Right lobe of liver (tissue), 6 donors: ENCODE measurements at regions not wholly inside any gene's neighbourhood (a gene's known extent, or its start where the extent isn't known, plus 50 kb on each side); places are given as distances from the start of the nearest gene placed in this dataset.

Source experiments
- ATAC-seq, 4 donors: fragments of 200-7000 bp; cut with Tn5 transposase; one replicate each; pipeline ENCODE4 v1.9.1; 2020; ENCODE audit warnings: mild to moderate bottlenecking in 4 of 4, moderate library complexity in 4 of 4
- DNase-seq, 3 donors: peaks; one replicate each; pipeline ENCODE4 v3.0.0-alpha.2; 2020
- H3K27ac ChIP-seq, 3 donors: fragments of 200-600 bp; one replicate each; pipeline ENCODE4 v1.8.0; 2022
- H3K27me3 ChIP-seq, 2 donors: fragments of 200-600 bp; one replicate each; pipeline ENCODE4 v1.8.0; 2022
- H3K36me3 ChIP-seq, 4 donors: fragments of 200-600 bp; sonication (generic) in 1 of 4; one replicate each; pipeline versions ENCODE4 v1.5.1 to v1.8.0; 2017 to 2022; ENCODE audit warnings: control low read depth in 1 of 4
- H3K4me1 ChIP-seq, 4 donors: fragments of 200-600 bp; sonication (generic) in 1 of 4; one replicate each; pipeline versions ENCODE4 v1.5.1 to v1.8.0; 2017 to 2022; ENCODE audit warnings: control low read depth in 1 of 4
- H3K4me3 ChIP-seq, 3 donors: fragments of 200-600 bp; one replicate each; pipeline ENCODE4 v1.8.0; 2022
- H3K9me3 ChIP-seq, 4 donors: fragments of 200-600 bp; sonication (generic) in 1 of 4; one replicate each; pipeline versions ENCODE4 v1.5.1 to v1.8.0; 2017 to 2022; ENCODE audit warnings: control low read depth in 1 of 4
- POLR2A ChIP-seq: fragments of 450-650 bp; IDR thresholded peaks from one replicate; pipeline ENCODE4 v1.6.1; 2017; ENCODE audit warnings: antibody characterized with exemption, mild to moderate bottlenecking
- WGBS: methylation state at CpG from one replicate; pipeline ENCODE4 v1.1.6; 2018; ENCODE audit warnings: low coverage, low lambda C conversion rate; ENCODE audit not compliant: insufficient coverage; ENCODE audit errors: missing lambda C conversion rate; 5-methylcytosine and 5-hydroxymethylcytosine counted together
- intact Hi-C, 2 donors: fragments of 100-400 bp; cut with DNase I; formaldehyde crosslinking; loops; one replicate each; pipeline versions ENCODE4 v1.11.2 to v1.14.1; 2022
- TF ChIP-seq, protein P1 (sequence below), 4 donors: fragments of 200-600 bp in 3 of 4; fragments of 450-650 bp in 1 of 4; IDR thresholded peaks; one replicate each; pipeline versions ENCODE4 v1.5.1 to v1.8.0; 2016 to 2022; ENCODE audit warnings: antibody characterized with exemption in 4 of 4, mild to moderate bottlenecking in 2 of 4
- donor health status: DM: no; HTN: yes; CAD: no.
- donor health status: DM: no; HTN: no; CAD: no.
- donor health status: DM: no; HTN: no; CAD: no.
- donor health status: DM: no; HTN: yes; CAD: no.
- donor health status: DM: no; HTN: yes; CAD: no.

DNA sequence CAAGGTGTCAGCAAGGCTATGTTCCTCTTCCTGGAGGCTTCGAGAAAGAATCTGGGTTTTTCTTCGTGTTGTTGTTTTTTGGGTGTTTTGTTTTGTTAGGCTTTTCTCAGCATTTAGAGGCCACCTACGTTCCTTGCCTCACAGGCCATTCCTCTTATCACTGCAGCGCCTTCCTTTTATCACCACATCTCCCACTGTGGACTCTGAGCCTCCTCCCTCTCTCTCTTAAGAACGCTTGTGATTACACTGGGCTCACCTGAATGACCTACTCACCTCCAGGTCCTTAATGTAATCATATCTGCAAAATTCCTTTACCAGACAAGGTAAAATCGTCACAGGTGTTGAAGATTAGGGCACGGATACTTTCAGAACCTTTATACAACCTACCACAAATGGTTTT, 340.8 kb downstream of the DTWD2 start:
- TF ChIP-seq, protein P1, sequence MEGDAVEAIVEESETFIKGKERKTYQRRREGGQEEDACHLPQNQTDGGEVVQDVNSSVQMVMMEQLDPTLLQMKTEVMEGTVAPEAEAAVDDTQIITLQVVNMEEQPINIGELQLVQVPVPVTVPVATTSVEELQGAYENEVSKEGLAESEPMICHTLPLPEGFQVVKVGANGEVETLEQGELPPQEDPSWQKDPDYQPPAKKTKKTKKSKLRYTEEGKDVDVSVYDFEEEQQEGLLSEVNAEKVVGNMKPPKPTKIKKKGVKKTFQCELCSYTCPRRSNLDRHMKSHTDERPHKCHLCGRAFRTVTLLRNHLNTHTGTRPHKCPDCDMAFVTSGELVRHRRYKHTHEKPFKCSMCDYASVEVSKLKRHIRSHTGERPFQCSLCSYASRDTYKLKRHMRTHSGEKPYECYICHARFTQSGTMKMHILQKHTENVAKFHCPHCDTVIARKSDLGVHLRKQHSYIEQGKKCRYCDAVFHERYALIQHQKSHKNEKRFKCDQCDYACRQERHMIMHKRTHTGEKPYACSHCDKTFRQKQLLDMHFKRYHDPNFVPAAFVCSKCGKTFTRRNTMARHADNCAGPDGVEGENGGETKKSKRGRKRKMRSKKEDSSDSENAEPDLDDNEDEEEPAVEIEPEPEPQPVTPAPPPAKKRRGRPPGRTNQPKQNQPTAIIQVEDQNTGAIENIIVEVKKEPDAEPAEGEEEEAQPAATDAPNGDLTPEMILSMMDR (IDR thresholded peaks at IDR 0.05), result no peak
- TF ChIP-seq POLR2A, result no peak
- no peaks in the 10 kb centered on the region for H3K9me3 ChIP-seq
- intact Hi-C loops, result no loop called here
- WGBS, result 39% methylated on average over 7 of the region's 7 CpGs
- H3K27me3 ChIP-seq, result no peaks in the 10 kb centered on the region
- H3K36me3 ChIP-seq, result no peaks in the 10 kb centered on the region
- no peak overlapping the region for H3K27ac ChIP-seq
- H3K4me3 ChIP-seq, result no peak overlapping the region
- DNase-seq (no peak), ATAC-seq (no peak)
- H3K4me1 ChIP-seq, result no peaks in the 10 kb centered on the region

DNA sequence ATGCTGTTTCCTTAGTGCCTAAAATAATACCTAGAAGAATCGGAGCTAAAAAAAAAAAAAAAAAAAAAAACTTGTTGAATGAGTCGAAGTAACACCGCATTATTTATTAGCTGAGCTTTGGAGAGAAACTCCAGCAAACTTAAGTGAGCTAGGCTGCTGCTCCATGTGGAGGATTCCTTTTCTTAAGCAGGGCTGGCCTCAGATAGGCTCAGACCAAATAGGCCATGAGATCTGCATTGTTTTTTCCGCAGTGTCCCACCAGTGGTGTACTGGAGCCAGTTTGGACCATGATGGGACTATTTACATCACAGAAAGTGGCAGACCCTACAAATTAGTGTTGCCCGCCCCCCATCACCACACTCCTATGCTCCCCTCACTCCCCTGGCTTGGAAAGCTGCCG, 341.4 kb downstream of the DTWD2 start:
- 48% methylated on average over 5 of the region's 6 CpGs for WGBS
- TF ChIP-seq, protein P1 (IDR thresholded peaks at IDR 0.05), result no peak
- no peak for TF ChIP-seq POLR2A
- no peaks in the 10 kb centered on the region for H3K27me3 ChIP-seq
- intact Hi-C loops, result no loop called here
- H3K9me3 ChIP-seq, result no peaks in the 10 kb centered on the region
- no peaks in the 10 kb centered on the region for H3K4me1 ChIP-seq
- H3K27ac ChIP-seq, result no peak overlapping the region
- no peak overlapping the region for H3K4me3 ChIP-seq
- H3K36me3 ChIP-seq, result no peaks in the 10 kb centered on the region
- ATAC-seq (no peak), DNase-seq (no peak)

DNA sequence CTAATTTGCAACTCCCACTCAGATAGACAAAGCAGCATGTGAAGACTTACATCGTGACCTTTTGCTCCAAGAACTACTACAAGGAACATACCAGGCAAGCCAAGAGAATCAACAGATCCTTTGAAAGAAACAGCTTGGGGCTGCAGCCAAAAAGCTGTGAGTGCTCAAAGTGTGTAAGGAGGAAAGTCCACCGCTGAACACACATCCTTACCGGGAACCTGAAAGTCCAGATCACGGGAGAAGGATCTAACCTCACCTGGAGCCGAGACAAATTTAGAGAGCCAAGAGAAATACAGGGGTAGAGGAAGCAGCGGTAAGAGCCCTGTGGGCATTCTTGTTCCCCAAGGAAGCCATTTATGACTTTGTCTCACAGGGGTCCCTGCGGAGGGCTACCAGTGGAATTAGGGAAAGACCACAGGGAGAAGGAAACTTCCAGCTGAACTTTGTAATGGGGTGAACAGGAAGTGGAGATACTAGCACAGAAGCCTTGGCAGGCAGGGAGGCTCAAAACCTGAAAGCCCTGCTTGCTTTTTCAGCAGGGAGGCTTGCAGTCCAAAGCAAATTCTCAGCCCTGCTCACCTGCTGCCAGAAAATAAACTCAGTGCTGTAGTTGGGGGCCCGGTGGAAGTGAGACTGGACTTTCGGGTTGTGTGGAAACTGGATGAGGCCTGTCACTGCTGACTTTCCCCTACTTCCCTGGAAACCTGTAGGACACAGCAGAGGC, 350.2 kb downstream of the DTWD2 start:
- TF ChIP-seq POLR2A, result no peak
- TF ChIP-seq, protein P1 (IDR thresholded peaks at IDR 0.05), result no peak
- peaks cover 0 to 2% (median 0%) of the 10 kb centered on the region in 4 donors for H3K9me3 ChIP-seq
- H3K27me3 ChIP-seq, result no peaks in the 10 kb centered on the region
- ATAC-seq (no peak), DNase-seq (no peak)
- intact Hi-C loops, result no loop called here
- WGBS, result 78% methylated on average over 6 of the region's 9 CpGs
- H3K4me1 ChIP-seq, result no peaks in the 10 kb centered on the region
- no peak overlapping the region for H3K4me3 ChIP-seq
- no peaks in the 10 kb centered on the region for H3K36me3 ChIP-seq
- H3K27ac ChIP-seq, result no peak overlapping the region

DNA sequence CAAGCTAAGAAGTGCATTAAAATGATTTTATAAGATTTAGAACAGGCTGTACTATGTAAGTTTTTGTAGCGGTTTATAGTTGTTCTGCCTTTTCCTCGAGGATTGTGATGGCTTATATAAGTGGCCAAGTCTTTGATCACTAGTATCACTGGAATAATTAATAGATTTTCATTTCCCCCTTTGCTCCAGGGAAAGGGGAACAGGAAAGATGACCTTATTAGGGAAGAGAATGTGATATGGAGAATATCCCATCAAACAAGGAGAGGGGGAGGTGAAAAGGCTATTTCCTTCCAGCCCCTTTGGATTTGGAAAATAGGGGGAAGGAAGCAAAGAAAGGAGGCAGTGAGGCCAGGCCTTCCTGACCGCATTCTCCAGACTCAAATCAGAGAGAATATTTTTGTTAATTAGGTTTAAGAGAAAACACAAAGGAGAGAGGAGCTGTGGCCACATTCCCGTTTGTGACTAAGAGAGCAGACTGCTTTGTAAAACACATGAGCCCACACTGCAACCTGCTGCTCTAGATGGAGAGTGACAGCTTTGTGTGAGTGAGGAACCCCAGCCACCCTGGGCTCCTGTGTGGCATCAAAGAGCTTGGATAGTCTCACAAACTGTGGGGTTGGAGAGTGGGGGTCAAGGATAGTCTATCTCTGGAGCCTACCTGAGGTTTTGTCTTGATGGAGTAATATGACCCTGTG, 359.5 kb downstream of the DTWD2 start:
- H3K4me3 ChIP-seq, result no peak overlapping the region
- TF ChIP-seq, protein P1 (IDR thresholded peaks at IDR 0.05), result no peak
- TF ChIP-seq POLR2A, result no peak
- DNase-seq (no peak), ATAC-seq (no peak)
- intact Hi-C loops, result no loop called here
- H3K9me3 ChIP-seq, result no peaks in the 10 kb centered on the region
- no peaks in the 10 kb centered on the region for H3K27me3 ChIP-seq
- no peaks in the 10 kb centered on the region for H3K4me1 ChIP-seq
- 60% methylated on average over 4 of the region's 4 CpGs for WGBS
- H3K36me3 ChIP-seq, result no peaks in the 10 kb centered on the region
- H3K27ac ChIP-seq, result no peak overlapping the region
